ENCODE measurements at regions not wholly inside any gene's neighbourhood (a gene's known extent, or its start where the extent isn't known, plus 50 kb on each side); places are given as distances from the start of the nearest gene placed in this dataset.

DNA sequence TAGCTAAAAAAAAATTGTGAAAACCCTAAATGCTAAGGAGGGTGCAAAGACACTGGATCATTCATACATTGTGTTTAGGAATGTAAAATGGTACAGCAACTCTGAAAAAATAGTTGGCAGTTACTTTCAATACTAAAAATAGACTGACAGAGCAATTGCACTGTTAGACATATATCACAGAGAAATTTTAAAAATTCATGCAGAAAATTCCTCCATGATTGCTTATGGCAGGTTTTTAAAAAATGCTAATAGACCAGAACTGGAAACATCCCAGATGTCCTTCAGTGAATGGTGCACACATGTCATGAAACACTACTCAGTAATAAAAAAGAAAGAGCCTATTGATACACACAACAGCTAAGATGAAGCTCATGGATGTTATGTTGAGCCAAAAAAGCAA lies 349.8 kb upstream of the DAB2 start:
- DNase-seq (ENCODE audit: low read depth) = no peak
- no peak overlapping the region for H3K4me3 ChIP-seq (ENCODE audit: control insufficient read depth, low read depth, low read length)
- TF ChIP-seq, protein P1, sequence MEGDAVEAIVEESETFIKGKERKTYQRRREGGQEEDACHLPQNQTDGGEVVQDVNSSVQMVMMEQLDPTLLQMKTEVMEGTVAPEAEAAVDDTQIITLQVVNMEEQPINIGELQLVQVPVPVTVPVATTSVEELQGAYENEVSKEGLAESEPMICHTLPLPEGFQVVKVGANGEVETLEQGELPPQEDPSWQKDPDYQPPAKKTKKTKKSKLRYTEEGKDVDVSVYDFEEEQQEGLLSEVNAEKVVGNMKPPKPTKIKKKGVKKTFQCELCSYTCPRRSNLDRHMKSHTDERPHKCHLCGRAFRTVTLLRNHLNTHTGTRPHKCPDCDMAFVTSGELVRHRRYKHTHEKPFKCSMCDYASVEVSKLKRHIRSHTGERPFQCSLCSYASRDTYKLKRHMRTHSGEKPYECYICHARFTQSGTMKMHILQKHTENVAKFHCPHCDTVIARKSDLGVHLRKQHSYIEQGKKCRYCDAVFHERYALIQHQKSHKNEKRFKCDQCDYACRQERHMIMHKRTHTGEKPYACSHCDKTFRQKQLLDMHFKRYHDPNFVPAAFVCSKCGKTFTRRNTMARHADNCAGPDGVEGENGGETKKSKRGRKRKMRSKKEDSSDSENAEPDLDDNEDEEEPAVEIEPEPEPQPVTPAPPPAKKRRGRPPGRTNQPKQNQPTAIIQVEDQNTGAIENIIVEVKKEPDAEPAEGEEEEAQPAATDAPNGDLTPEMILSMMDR (IDR thresholded peaks at IDR 0.05; ENCODE audit: control insufficient read depth, insufficient read depth, low read depth, low read length, missing control alignments) = no peak

DNA sequence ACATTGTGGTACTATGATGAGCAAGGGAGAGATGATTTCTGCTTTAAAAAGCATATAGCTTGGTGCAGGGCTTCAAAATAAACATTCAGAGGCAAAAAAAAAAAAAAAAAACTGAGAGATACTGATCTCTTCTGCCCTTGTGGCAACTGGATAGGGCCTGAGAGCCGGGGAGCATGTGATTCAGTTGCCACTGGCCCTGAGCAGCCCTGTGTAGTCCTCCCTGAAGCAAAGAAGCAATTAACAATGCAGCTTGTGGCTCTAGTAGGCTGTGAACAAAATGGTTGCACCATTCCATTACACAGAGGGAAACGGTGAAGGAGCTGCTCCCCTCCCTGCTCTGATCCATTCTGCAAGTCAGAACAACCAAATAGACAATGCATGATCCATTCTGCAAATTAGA lies 347.5 kb upstream of the DAB2 start:
- no peak for DNase-seq (ENCODE audit: low read depth)
- TF ChIP-seq, protein P1 (IDR thresholded peaks at IDR 0.05; ENCODE audit: control insufficient read depth, insufficient read depth, low read depth, low read length, missing control alignments) = no peak

DNA sequence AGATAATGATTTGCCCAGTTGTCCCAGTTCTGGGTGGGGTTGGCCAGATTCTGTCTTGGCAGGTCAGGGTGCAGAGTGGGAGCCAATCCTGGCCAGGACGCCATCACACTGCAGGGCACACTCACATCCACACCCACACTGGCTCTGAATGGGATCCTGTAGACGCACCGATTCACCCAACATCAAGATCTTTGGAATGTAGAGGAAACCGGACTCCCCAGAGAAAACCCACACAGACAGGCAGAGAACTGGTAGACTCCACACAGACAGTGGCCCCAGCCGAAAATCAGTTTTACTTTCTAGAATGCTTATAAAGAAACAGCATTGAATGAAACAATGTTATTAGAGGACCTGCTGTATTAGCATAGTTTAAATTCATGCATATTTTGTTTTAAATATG lies 343.1 kb upstream of the DAB2 start:
- TF ChIP-seq, protein P1 (IDR thresholded peaks at IDR 0.05; ENCODE audit: control insufficient read depth, insufficient read depth, low read depth, low read length, missing control alignments) = no peak
- DNase-seq (ENCODE audit: low read depth) = no peak
- no peak overlapping the region for H3K4me3 ChIP-seq (ENCODE audit: control insufficient read depth, low read depth, low read length)

More for the DNA sequence above, 347.5 kb upstream of the DAB2 start:
- no peak overlapping the region for H3K4me3 ChIP-seq (ENCODE audit: control insufficient read depth, low read depth, low read length)

DNA sequence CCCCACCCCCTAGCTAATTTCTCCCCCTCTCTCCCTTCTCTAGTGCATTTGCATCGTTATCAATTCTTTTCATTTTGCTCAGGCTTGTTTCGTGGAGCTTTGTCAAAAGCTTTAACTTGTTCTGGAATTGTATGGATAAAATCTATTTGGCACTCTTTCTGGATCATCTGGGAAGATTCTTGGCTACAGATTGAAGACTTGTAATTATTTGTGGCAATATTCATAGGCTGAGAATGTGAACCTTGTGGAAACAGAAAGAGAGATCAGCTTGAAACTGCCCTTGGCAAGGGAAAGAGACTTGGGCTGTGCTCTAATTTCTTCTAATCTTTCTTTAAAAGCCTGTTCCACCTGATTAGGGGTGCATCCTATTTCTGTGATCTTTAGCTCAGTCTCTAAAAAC lies 340.6 kb upstream of the DAB2 start:
- H3K4me3 ChIP-seq (ENCODE audit: control insufficient read depth, low read depth, low read length) = no peak overlapping the region
- no peak for DNase-seq (ENCODE audit: low read depth)
- TF ChIP-seq, protein P1 (IDR thresholded peaks at IDR 0.05; ENCODE audit: control insufficient read depth, insufficient read depth, low read depth, low read length, missing control alignments) = no peak

DNA sequence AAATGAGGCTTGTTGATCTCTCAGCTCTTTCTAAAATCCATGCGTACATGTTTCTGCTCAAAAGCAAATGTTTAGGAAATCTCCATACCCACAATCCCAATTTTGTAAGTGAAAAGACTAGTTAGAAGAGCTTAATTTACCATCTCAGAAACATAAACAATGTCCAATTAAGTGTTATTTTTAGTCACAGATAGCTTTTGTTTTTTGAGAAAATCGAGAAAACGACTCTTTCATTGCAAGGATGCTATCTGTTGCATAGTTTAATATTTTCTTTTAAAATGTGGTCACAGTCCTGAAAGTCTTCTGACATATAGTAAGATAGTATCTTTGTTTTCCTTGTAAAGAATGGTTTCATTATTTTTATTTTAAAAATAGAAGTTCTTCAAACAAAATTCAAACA lies 338.0 kb upstream of the DAB2 start:
- TF ChIP-seq, protein P1 (IDR thresholded peaks at IDR 0.05; ENCODE audit: control insufficient read depth, insufficient read depth, low read depth, low read length, missing control alignments) = no peak
- DNase-seq (ENCODE audit: low read depth) = no peak

DNA sequence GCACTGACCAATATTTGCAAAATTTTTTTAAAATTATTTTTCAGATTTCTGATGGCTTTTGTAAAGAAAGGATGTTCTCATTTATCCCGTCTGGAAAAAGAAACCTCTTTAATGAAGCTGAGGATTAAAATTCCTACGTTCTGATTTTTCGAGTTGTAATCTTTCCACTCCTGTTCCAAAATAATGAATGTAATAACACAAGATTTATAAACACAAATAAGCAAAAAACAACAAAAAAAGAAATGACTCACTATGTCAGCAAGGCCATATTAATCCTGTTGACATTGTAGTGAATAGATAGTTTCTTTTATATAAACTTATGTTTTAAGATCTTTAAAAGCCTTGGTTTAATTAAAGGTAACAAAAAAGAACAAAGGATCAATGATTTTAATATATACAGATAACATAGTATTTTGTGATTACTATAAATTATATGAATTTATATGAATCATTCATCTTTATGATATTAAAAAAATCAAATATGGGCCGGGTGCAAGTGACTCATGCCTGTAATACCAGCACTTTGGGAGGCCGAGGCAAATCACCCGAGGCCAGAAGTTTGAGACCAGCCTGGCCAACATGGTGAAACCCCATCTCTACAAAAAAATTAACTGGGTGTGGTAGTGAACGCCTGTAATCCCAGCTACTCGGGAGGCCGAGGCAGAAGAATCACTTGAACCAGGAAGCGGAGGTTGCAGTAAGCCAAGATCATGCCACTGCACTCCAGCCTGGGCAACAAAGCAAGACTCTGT lies 336.6 kb upstream of the DAB2 start:
- H3K4me3 ChIP-seq (ENCODE audit: control insufficient read depth, low read depth, low read length) = no peak overlapping the region
- DNase-seq (ENCODE audit: low read depth) = no peak
- TF ChIP-seq, protein P1 (IDR thresholded peaks at IDR 0.05; ENCODE audit: control insufficient read depth, insufficient read depth, low read depth, low read length, missing control alignments) = no peak

More for the DNA sequence above, 338.0 kb upstream of the DAB2 start:
- H3K4me3 ChIP-seq (ENCODE audit: control insufficient read depth, low read depth, low read length) = no peak overlapping the region
